ENCODE measurements at regions not wholly inside any gene's neighbourhood (a gene's known extent, or its start where the extent isn't known, plus 50 kb on each side); places are given as distances from the start of the nearest gene placed in this dataset.

- TF ChIP-seq JUND (IDR thresholded peaks at IDR 0.05) (no peak), CTCF (IDR thresholded peaks at IDR 0.05; ENCODE audit: low read depth, low read length, missing input control) (no peak), REST (IDR thresholded peaks at IDR 0.05) (no peak), HNF4A (conservative IDR thresholded peaks at IDR 0.05) (no peak), RAD21 (IDR thresholded peaks at IDR 0.05) (no peak), TAF1 (conservative IDR thresholded peaks at IDR 0.05) (no peak), MAX (IDR thresholded peaks at IDR 0.05) (no peak)
Observed at GRCh38 chr4:129988957-129989356, 893.0 kb downstream of the C4orf33 start.
